GM06990 (cell line): ENCODE measurements at regions not wholly inside any gene's neighbourhood (a gene's known extent, or its start where the extent isn't known, plus 50 kb on each side); places are given as distances from the start of the nearest gene placed in this dataset.

ENCODE experiments used
- DNase-seq: peaks from one replicate; pipeline ENCODE4 v3.0.0-alpha.2; 2011; ENCODE audit not compliant: insufficient read length; ENCODE audit errors: extremely low read depth
- H3K27me3 ChIP-seq: replicated peaks from 2 replicates; pipeline ENCODE4 v1.6.0; 2011; ENCODE audit warnings: low read length; ENCODE audit not compliant: control insufficient read depth, insufficient read depth
- H3K36me3 ChIP-seq: 2 replicates; pipeline ENCODE4 v1.5.1; 2011; ENCODE audit warnings: low read length; ENCODE audit not compliant: control insufficient read depth, insufficient read depth
- H3K4me3 ChIP-seq: replicated peaks from 2 replicates; pipeline ENCODE4 v1.5.1; 2011; ENCODE audit warnings: low read depth, mild to moderate bottlenecking, control low read depth, low read length
- CTCF ChIP-seq: IDR thresholded peaks from 2 replicates; pipeline ENCODE4 v1.5.1; 2011; ENCODE audit warnings: low read length, control low read depth, mild to moderate bottlenecking, inconsistent platforms; ENCODE audit not compliant: insufficient read depth, poor library complexity, severe bottlenecking

DNA sequence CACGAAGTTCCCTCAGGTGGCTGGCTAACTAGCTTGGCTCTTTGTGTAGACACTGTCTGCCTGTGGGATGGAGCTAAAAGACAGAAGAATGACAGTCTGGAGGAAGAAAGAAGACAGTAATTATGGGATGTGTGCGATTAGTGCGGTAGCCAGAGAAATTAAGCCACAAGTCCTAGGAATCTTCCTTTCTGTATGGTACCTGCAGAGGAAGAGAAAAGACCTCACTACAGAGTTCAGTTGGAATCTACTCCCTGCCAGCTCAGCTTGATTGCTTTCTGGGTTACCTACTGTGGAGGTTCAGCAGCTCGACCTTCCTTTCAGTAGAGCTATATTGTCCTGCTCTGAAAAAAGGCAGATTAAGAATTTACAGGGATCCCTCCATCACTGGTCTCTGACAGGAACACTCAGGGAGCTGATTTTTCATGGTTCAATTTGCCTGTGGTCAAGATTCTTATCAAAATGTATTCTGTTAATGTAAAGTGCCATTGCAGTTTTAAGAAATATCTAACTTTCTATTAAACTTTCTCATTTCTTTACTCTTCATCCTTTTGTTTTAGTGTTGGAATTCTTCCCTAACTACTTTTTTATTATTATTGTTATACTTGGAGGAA, 187.2 kb downstream of the CENPW start:
- H3K27me3 ChIP-seq: no peaks in the 10 kb centered on the region
- no peak for TF ChIP-seq CTCF
- no peak for DNase-seq
- H3K4me3 ChIP-seq: no peak overlapping the region
- no peaks in the 10 kb centered on the region for H3K36me3 ChIP-seq

DNA sequence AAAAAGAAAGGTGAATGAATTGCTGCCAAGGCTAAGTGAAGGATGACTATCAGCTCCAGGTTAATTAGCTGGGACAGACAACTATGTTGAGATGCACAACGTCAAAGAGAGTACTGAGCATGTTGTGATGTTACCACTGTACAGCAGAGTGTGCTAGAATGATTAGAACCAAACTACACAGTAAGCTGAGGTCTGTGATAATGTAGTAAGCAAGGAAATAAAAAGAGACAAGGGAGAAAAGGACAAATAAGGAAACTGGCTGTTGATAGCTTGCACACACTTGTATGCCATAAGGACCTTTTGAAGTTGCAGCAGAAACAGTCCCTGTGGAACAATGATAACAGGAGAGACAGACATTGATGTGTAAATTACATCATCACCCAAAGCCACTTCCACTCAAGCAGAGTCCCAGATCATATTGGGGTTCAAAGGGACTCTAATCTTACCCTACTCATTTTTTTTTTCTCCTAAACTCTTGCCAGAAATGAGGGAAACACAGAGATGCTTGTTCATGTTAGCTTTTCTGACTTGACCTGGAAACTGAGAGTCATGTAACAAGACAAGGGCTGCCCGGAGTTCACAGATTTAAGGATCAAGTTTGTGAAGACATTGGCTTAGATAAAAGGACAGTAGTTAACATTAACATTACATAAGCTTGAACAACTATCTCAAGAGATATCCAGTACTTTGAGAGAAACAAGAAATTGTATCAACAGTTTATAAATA, 189.9 kb downstream of the CENPW start:
- DNase-seq: no peak
- no peaks in the 10 kb centered on the region for H3K27me3 ChIP-seq
- no peak overlapping the region for H3K4me3 ChIP-seq
- H3K36me3 ChIP-seq: no peaks in the 10 kb centered on the region
- no peak for TF ChIP-seq CTCF

DNA sequence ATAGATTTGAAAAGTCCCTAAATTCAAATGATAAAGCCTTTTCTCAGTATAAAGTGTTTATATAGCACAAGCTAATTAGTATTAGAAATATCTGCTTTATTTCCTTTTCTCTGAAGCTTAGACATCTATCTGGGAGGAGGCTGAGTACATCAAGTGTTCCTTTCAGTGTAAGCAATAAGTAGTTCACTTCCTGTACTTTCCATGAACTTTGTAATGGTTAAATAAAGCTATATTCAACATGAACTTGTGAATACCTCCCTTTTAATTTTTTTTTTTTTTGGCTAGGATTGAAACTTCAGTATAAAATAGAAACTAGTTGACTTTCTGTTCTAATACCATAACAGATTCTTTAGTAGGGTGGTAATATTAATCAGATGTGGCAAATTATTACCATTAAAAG, 190.9 kb downstream of the CENPW start:
- H3K36me3 ChIP-seq: no peaks in the 10 kb centered on the region
- no peaks in the 10 kb centered on the region for H3K27me3 ChIP-seq
- TF ChIP-seq CTCF: no peak
- DNase-seq: no peak
- H3K4me3 ChIP-seq: no peak overlapping the region

DNA sequence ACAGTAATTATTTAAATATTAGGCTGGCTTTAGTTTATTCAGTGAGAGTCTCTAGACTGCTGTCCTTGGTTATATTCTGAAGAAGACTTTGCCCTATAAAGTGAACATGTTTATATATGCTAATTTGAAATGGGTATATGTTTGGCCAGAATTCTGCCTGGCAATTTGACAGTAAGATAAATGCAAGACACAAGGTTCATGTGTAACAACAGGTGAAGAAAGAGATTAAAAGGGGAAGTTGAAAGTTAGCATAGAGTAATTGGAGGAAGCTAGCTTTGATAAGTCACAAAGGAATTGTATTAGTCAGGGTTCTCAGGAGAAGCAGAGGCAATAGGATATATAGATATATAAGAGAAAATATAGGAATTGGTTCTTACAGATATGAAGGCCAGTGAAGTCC, 191.4 kb downstream of the CENPW start:
- no peak for DNase-seq
- Histone ChIP-seq H3K4me3 (no peak overlapping the region), H3K36me3 (no peaks in the 10 kb centered on the region), H3K27me3 (no peaks in the 10 kb centered on the region)
- TF ChIP-seq CTCF: no peak

GRCh38 chr6:126531840-126532239, 191.9 kb downstream of the CENPW start:
- Histone ChIP-seq H3K36me3 (no peaks in the 10 kb centered on the region), H3K4me3 (no peak overlapping the region), H3K27me3 (no peaks in the 10 kb centered on the region)
- no peak for DNase-seq
- TF ChIP-seq CTCF: no peak
